SK-N-SH (cell line): ENCODE measurements at regions not wholly inside any gene's neighbourhood (a gene's known extent, or its start where the extent isn't known, plus 50 kb on each side); places are given as distances from the start of the nearest gene placed in this dataset.

Experiments
- CTCF ChIP-seq: fragments of 200-600 bp; sonication (generic); IDR thresholded peaks from 2 replicates; pipeline ENCODE4 v1.6.1; 2017; ENCODE audit warnings: antibody characterized with exemption, mild to moderate bottlenecking, moderate library complexity
- JUND ChIP-seq: IDR thresholded peaks from 2 replicates; pipeline ENCODE4 v1.4.0; 2012
- MXI1 ChIP-seq: IDR thresholded peaks from 2 replicates; pipeline ENCODE4 v1.6.1; 2012; ENCODE audit warnings: mild to moderate bottlenecking, low read depth, low read length, improper control_type of control experiment
- RAD21 ChIP-seq: IDR thresholded peaks from 2 replicates; pipeline ENCODE4 v1.6.1; 2012; ENCODE audit warnings: mild to moderate bottlenecking, low read length
- RCOR1 ChIP-seq: fragments of 150-350 bp; IDR thresholded peaks from 2 replicates; pipeline ENCODE4 v1.6.1; 2017; ENCODE audit warnings: antibody characterized with exemption, low read length
- REST ChIP-seq: IDR thresholded peaks from 2 replicates; pipeline ENCODE4 v1.6.1; 2012; ENCODE audit warnings: mild to moderate bottlenecking, low read depth, low read length, moderate library complexity
- USF1 ChIP-seq: IDR thresholded peaks from 2 replicates; pipeline ENCODE4 v1.4.0; 2012; ENCODE audit warnings: low read depth, borderline replicate concordance
- USF2 ChIP-seq: fragments of 150-350 bp; IDR thresholded peaks from 2 replicates; pipeline ENCODE4 v1.6.1; 2017; ENCODE audit warnings: antibody characterized with exemption, low read length, low read depth, borderline replicate concordance

GRCh38 chr9:78097541-78097940, 65.9 kb upstream of the GNAQ start:
- no peak for TF ChIP-seq JUND
- TF ChIP-seq RAD21 = no peak
- TF ChIP-seq USF2 = no peak
- TF ChIP-seq USF1 = no peak
- no peak for TF ChIP-seq MXI1
- TF ChIP-seq CTCF = no peak
- TF ChIP-seq REST = no peak
- TF ChIP-seq RCOR1 = no peak
